ENCODE measurements at regions not wholly inside any gene's neighbourhood (a gene's known extent, or its start where the extent isn't known, plus 50 kb on each side); places are given as distances from the start of the nearest gene placed in this dataset.
"Not testable (repeated sequence)": the region's sequence is repeated elsewhere in the genome, so short reads cannot be mapped to it uniquely, and the experiment has no call there.

GRCh38 chr4:138347561-138347960 is 105.4 kb upstream of the SLC7A11 start:
- Histone ChIP-seq H3K36me3 (ENCODE audit: low read depth) (no peaks in the 10 kb centered on the region), H3K27ac (ENCODE audit: poor library complexity, severe bottlenecking) (peak overlapping the region; percentile 8), H3K27me3 (ENCODE audit: insufficient read depth, poor library complexity, severe bottlenecking) (no peaks in the 10 kb centered on the region), H3K4me3 (ENCODE audit: severe bottlenecking) (no peak overlapping the region), H3K9me3 (ENCODE audit: severe bottlenecking) (no peaks in the 10 kb centered on the region), H3K4me1 (ENCODE audit: insufficient read depth, poor library complexity, severe bottlenecking) (peaks cover 8% of the 10 kb centered on the region)
- DNase-seq (ENCODE audit: low spot score) (no peak), ATAC-seq (ENCODE audit: low read depth) (no peak)
- no peak for TF ChIP-seq CTCF (IDR thresholded peaks at IDR 0.05; ENCODE audit: poor library complexity, severe bottlenecking)

- ATAC-seq (ENCODE audit: low read depth) (no peak), DNase-seq (ENCODE audit: low spot score) (no peak)
- H3K27me3 ChIP-seq (ENCODE audit: insufficient read depth, poor library complexity, severe bottlenecking), result no peaks in the 10 kb centered on the region
- no peak overlapping the region for H3K4me3 ChIP-seq (ENCODE audit: severe bottlenecking)
- H3K36me3 ChIP-seq (ENCODE audit: low read depth), result no peaks in the 10 kb centered on the region
- no peak for TF ChIP-seq CTCF (IDR thresholded peaks at IDR 0.05; ENCODE audit: poor library complexity, severe bottlenecking)
- H3K4me1 ChIP-seq (ENCODE audit: insufficient read depth, poor library complexity, severe bottlenecking), result peaks cover 8% of the 10 kb centered on the region
- H3K27ac ChIP-seq (ENCODE audit: poor library complexity, severe bottlenecking), result no peak overlapping the region
- no peaks in the 10 kb centered on the region for H3K9me3 ChIP-seq (ENCODE audit: severe bottlenecking)
Measured at GRCh38 chr4:138344851-138345250, 102.7 kb upstream of the SLC7A11 start.

GRCh38 chr4:138344054-138344453 is 101.9 kb upstream of the SLC7A11 start:
- Histone ChIP-seq H3K4me1 (ENCODE audit: insufficient read depth, poor library complexity, severe bottlenecking) (peaks cover 8% of the 10 kb centered on the region), H3K4me3 (ENCODE audit: severe bottlenecking) (no peak overlapping the region), H3K27me3 (ENCODE audit: insufficient read depth, poor library complexity, severe bottlenecking) (no peaks in the 10 kb centered on the region), H3K27ac (ENCODE audit: poor library complexity, severe bottlenecking) (no peak overlapping the region), H3K9me3 (ENCODE audit: severe bottlenecking) (no peaks in the 10 kb centered on the region), H3K36me3 (ENCODE audit: low read depth) (no peaks in the 10 kb centered on the region)
- DNase-seq (ENCODE audit: low spot score) (no peak), ATAC-seq (ENCODE audit: low read depth) (no peak)
- no peak for TF ChIP-seq CTCF (IDR thresholded peaks at IDR 0.05; ENCODE audit: poor library complexity, severe bottlenecking)

- no peak overlapping the region for H3K27ac ChIP-seq (ENCODE audit: poor library complexity, severe bottlenecking)
- no peak for TF ChIP-seq CTCF (IDR thresholded peaks at IDR 0.05; ENCODE audit: poor library complexity, severe bottlenecking)
- no peak for ATAC-seq (ENCODE audit: low read depth)
Measured at GRCh38 chr4:138341739-138342415, 99.7 kb upstream of the SLC7A11 start.

GRCh38 chr4:138338840-138339239 is 96.7 kb upstream of the SLC7A11 start:
- no peak for TF ChIP-seq CTCF (IDR thresholded peaks at IDR 0.05; ENCODE audit: poor library complexity, severe bottlenecking)
- Histone ChIP-seq H3K27ac (ENCODE audit: poor library complexity, severe bottlenecking) (no peak overlapping the region), H3K27me3 (ENCODE audit: insufficient read depth, poor library complexity, severe bottlenecking) (no peaks in the 10 kb centered on the region), H3K36me3 (ENCODE audit: low read depth) (no peaks in the 10 kb centered on the region), H3K9me3 (ENCODE audit: severe bottlenecking) (no peaks in the 10 kb centered on the region), H3K4me1 (ENCODE audit: insufficient read depth, poor library complexity, severe bottlenecking) (no peaks in the 10 kb centered on the region), H3K4me3 (ENCODE audit: severe bottlenecking) (no peak overlapping the region)
- no peak for DNase-seq (ENCODE audit: low spot score)
- ATAC-seq (ENCODE audit: low read depth), result no peak

More at GRCh38 chr4:138341739-138342415, 99.7 kb upstream of the SLC7A11 start:
- no peak for DNase-seq (ENCODE audit: low spot score)
- no peaks in the 10 kb centered on the region for H3K9me3 ChIP-seq (ENCODE audit: severe bottlenecking)
- H3K27me3 ChIP-seq (ENCODE audit: insufficient read depth, poor library complexity, severe bottlenecking), result no peaks in the 10 kb centered on the region
- H3K36me3 ChIP-seq (ENCODE audit: low read depth), result no peaks in the 10 kb centered on the region
- H3K4me3 ChIP-seq (ENCODE audit: severe bottlenecking), result no peak overlapping the region
- H3K4me1 ChIP-seq (ENCODE audit: insufficient read depth, poor library complexity, severe bottlenecking), result no peaks in the 10 kb centered on the region

- H3K36me3 ChIP-seq (ENCODE audit: low read depth); H3K4me1 ChIP-seq (ENCODE audit: insufficient read depth, poor library complexity, severe bottlenecking); H3K27me3 ChIP-seq (ENCODE audit: insufficient read depth, poor library complexity, severe bottlenecking); H3K4me3 ChIP-seq (ENCODE audit: severe bottlenecking); H3K9me3 ChIP-seq (ENCODE audit: severe bottlenecking); ATAC-seq (ENCODE audit: low read depth); DNase-seq (ENCODE audit: low spot score); H3K27ac ChIP-seq (ENCODE audit: poor library complexity, severe bottlenecking): not testable (repeated sequence)
Measured at GRCh38 chr4:138338222-138338621, 96.1 kb upstream of the SLC7A11 start.
